Mucosa of descending colon (tissue), 3 donors: ENCODE measurements at regions not wholly inside any gene's neighbourhood (a gene's known extent, or its start where the extent isn't known, plus 50 kb on each side); places are given as distances from the start of the nearest gene placed in this dataset.

Source experiments
- ATAC-seq: fragments of 200-7000 bp; cut with Tn5 transposase; one replicate; pipeline ENCODE4 v1.9.1; 2020; ENCODE audit warnings: mild to moderate bottlenecking, moderate library complexity
- DNase-seq, 3 donors: peaks; one replicate each; pipeline ENCODE4 v3.0.0-alpha.2; 2020
- H3K36me3 ChIP-seq: fragments of 200-600 bp; one replicate; pipeline ENCODE4 v1.8.0; 2021; ENCODE audit warnings: low read depth, mild to moderate bottlenecking
- H3K4me1 ChIP-seq: fragments of 200-600 bp; one replicate; pipeline ENCODE4 v1.8.0; 2021; ENCODE audit warnings: low read depth, mild to moderate bottlenecking
- H3K4me3 ChIP-seq: fragments of 200-600 bp; one replicate; pipeline ENCODE4 v1.8.0; 2021; ENCODE audit warnings: mild to moderate bottlenecking
- H3K9me3 ChIP-seq: fragments of 200-600 bp; one replicate; pipeline ENCODE4 v1.8.0; 2021; ENCODE audit warnings: mild to moderate bottlenecking
- intact Hi-C, 2 donors: fragments of 100-400 bp; cut with DNase I in 1 of 2; cut with micrococcal nuclease in 1 of 2; formaldehyde crosslinking; loops; one replicate each; pipeline versions ENCODE4 v1.11.0 to v1.11.1; 2022; cut with DNase I, micrococcal nuclease
- TF ChIP-seq, protein P1 (sequence below): fragments of 200-600 bp; IDR thresholded peaks from one replicate; pipeline ENCODE4 v1.8.0; 2022; ENCODE audit warnings: antibody characterized with exemption, mild to moderate bottlenecking
- donor health status: DM: no; HTN: no; CAD: no; lungs with moderate emphysema.
- donor health status: DM: no; HTN: no; CAD: no.
- donor health status: DM: no; HTN: yes; CAD: no.

GRCh38 chr2:16161085-16161565 lies 220.8 kb downstream of the MYCN start:
- ATAC-seq (no peak), DNase-seq (no peak)
- intact Hi-C loops: no loop called here
- Histone ChIP-seq H3K4me1 (no peaks in the 10 kb centered on the region), H3K36me3 (no peaks in the 10 kb centered on the region), H3K9me3 (no peaks in the 10 kb centered on the region), H3K4me3 (no peak overlapping the region)
- TF ChIP-seq, protein P1, sequence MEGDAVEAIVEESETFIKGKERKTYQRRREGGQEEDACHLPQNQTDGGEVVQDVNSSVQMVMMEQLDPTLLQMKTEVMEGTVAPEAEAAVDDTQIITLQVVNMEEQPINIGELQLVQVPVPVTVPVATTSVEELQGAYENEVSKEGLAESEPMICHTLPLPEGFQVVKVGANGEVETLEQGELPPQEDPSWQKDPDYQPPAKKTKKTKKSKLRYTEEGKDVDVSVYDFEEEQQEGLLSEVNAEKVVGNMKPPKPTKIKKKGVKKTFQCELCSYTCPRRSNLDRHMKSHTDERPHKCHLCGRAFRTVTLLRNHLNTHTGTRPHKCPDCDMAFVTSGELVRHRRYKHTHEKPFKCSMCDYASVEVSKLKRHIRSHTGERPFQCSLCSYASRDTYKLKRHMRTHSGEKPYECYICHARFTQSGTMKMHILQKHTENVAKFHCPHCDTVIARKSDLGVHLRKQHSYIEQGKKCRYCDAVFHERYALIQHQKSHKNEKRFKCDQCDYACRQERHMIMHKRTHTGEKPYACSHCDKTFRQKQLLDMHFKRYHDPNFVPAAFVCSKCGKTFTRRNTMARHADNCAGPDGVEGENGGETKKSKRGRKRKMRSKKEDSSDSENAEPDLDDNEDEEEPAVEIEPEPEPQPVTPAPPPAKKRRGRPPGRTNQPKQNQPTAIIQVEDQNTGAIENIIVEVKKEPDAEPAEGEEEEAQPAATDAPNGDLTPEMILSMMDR: no peak

DNA sequence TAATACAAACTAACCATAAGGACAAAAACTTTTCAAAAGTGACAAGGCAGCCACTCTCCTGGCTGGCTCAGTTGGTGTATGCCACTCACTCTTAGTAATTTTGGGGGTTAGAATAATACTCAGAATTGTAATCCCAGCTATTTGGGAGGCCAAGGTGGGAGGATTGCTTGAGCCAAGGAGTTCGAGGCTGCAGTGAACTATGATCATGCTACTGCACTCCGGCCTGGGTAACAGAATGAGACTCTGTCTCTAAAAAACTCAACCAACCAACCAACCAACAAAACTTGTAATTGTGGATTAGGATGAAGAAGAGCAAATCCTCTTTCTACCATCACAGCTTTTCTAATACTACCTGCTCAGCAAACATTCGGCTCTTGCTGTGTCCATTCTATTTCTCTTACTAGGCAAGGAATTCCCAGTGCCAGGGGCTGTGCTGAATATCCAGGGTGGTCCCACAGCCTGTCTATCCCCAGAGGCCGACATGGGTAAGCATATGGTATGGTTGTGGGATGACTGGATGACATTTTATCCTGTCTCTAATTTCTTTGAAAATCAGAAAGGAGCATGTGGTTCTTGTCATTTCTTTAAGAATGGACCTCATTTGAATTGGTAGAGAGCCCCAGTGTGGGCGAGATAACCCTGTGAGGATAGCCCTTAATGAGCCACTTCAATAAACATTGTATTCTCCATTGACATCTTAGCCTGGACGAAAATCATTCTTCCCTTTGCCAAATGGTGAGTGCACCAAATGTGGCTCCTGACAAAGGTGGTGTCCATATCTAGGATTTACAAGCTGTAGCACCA lies 220.1 kb downstream of the MYCN start:
- Histone ChIP-seq H3K4me1 (no peaks in the 10 kb centered on the region), H3K4me3 (no peak overlapping the region), H3K36me3 (no peaks in the 10 kb centered on the region), H3K9me3 (no peaks in the 10 kb centered on the region)
- TF ChIP-seq, protein P1: no peak
- ATAC-seq (no peak), DNase-seq (no peak)
- intact Hi-C loops: no loop called here

DNA sequence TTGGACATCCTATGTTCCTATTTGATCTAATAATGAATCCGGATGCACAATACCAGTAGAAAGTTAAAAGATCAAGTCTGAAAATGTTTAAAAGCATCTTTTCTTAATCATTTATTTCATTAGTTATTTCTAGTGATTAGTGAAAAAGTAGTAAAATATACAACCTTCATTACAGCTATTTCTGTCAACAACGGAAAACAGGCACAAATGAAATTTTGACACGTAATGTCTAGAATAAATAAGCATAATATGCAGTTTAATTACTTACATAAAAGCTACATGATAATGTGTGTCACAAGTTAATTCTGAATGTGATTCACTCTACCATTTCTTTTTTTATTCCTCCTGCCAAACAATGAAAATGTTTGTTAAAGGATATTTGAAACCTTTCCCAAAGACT lies 216.1 kb downstream of the MYCN start:
- Histone ChIP-seq H3K4me3 (no peak overlapping the region), H3K36me3 (no peaks in the 10 kb centered on the region), H3K9me3 (no peaks in the 10 kb centered on the region), H3K4me1 (no peaks in the 10 kb centered on the region)
- ATAC-seq (no peak), DNase-seq (no peak)
- TF ChIP-seq, protein P1: no peak
- intact Hi-C loops: no loop called here

DNA sequence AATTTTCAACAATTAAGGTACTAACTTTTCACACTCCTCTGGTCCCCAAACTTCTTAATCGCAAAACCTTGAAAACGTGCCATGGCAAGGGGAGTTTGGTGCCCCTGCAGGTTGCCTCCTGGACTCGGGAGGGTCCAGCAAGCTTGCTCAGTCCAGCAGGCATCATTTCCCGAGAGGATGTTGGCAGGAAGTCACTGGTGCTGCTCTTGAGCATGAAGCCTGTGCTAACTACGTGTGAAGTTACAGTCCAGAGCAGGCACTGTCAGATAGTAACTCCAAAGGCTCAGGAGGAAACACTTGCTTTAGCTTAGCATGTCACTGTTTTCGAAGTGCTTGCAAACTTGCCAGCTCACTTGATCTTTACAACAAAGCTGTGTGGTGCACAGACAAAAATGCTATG lies 215.4 kb downstream of the MYCN start:
- no peak overlapping the region for H3K4me3 ChIP-seq
- H3K4me1 ChIP-seq: no peaks in the 10 kb centered on the region
- DNase-seq (no peak), ATAC-seq (no peak)
- TF ChIP-seq, protein P1: no peak
- no peaks in the 10 kb centered on the region for H3K36me3 ChIP-seq
- H3K9me3 ChIP-seq: no peaks in the 10 kb centered on the region
- intact Hi-C loops: no loop called here

- Histone ChIP-seq H3K4me1 (no peaks in the 10 kb centered on the region), H3K36me3 (no peaks in the 10 kb centered on the region), H3K9me3 (no peaks in the 10 kb centered on the region), H3K4me3 (no peak overlapping the region)
- intact Hi-C loops: no loop called here
- ATAC-seq: no peak
- TF ChIP-seq, protein P1: no peak
- no peak for DNase-seq
These were observed 215.0 kb downstream of the MYCN start for GRCh38 chr2:16155366-16155765.
